Activated CD4-positive, alpha-beta memory T cell treated with anti-CD3 and anti-CD28 coated beads, Interleukin-2, amount 10 ng/mL, durations not matched to agents 7 days and 5 days (primary cell): ENCODE measurements at regions not wholly inside any gene's neighbourhood (a gene's known extent, or its start where the extent isn't known, plus 50 kb on each side); places are given as distances from the start of the nearest gene placed in this dataset.

Experiments
- CTCF ChIA-PET: fragments of 350-600 bp; sonication (Branson Sonifier 250); formaldehyde crosslinking; loops from one replicate; lab custom pipeline; 2021; ENCODE audit warnings: antibody characterized with exemption, inconsistent platforms; lab: Charles Lee
- POLR2A ChIA-PET: fragments of 350-600 bp; sonication (Branson Sonifier 250); formaldehyde crosslinking; loops from one replicate; lab custom pipeline; 2021; ENCODE audit warnings: antibody characterized with exemption; lab: Charles Lee
- DNase-seq: peaks from one replicate; pipeline ENCODE4 v3.0.0-alpha.2; 2020
- H3K27ac Mint-ChIP-seq: one replicate; pipeline ENCODE4 v1.8.0; 2021; ENCODE audit warnings: mild to moderate bottlenecking, mixed read lengths
- H3K27me3 Mint-ChIP-seq: one replicate; pipeline ENCODE4 v1.8.0; 2021; ENCODE audit warnings: mixed read lengths
- H3K36me3 Mint-ChIP-seq: one replicate; pipeline ENCODE4 v1.8.0; 2021; ENCODE audit warnings: low read depth, mixed read lengths
- H3K4me1 Mint-ChIP-seq: one replicate; pipeline ENCODE4 v1.8.0; 2021; ENCODE audit warnings: mixed read lengths
- H3K4me3 Mint-ChIP-seq: one replicate; pipeline ENCODE4 v1.8.0; 2021; ENCODE audit warnings: mild to moderate bottlenecking, mixed read lengths
- H3K9me3 Mint-ChIP-seq: one replicate; pipeline ENCODE4 v1.8.0; 2021; ENCODE audit warnings: mixed read lengths

- Mint-ChIP-seq H3K27me3 (no peaks in the 10 kb centered on the region), H3K4me1 (no peaks in the 10 kb centered on the region), H3K9me3 (peaks cover 2% of the 10 kb centered on the region), H3K27ac (no peak overlapping the region), H3K36me3 (no peaks in the 10 kb centered on the region), H3K4me3 (no peak overlapping the region)
- no peak for DNase-seq
- ChIA-PET CTCF (no interaction called here), POLR2A (no interaction called here)
Observed at GRCh38 chr9:79378107-79378506, 193.7 kb upstream of the TLE4 start.

- Mint-ChIP-seq H3K36me3 (no peaks in the 10 kb centered on the region), H3K27me3 (no peaks in the 10 kb centered on the region), H3K27ac (no peak overlapping the region), H3K4me1 (no peaks in the 10 kb centered on the region), H3K4me3 (no peak overlapping the region), H3K9me3 (peaks cover 2% of the 10 kb centered on the region)
- POLR2A ChIA-PET, result no interaction called here
- DNase-seq, result no peak
- CTCF ChIA-PET, result no interaction called here
Observed at GRCh38 chr9:79382044-79382443, 189.7 kb upstream of the TLE4 start.

GRCh38 chr9:79382458-79382857, 189.3 kb upstream of the TLE4 start:
- no peak overlapping the region for H3K27ac Mint-ChIP-seq
- H3K27me3 Mint-ChIP-seq, result no peaks in the 10 kb centered on the region
- H3K9me3 Mint-ChIP-seq, result peaks cover 2% of the 10 kb centered on the region
- CTCF ChIA-PET, result no interaction called here
- POLR2A ChIA-PET, result no interaction called here
- H3K36me3 Mint-ChIP-seq, result no peaks in the 10 kb centered on the region
- no peak for DNase-seq
- no peak overlapping the region for H3K4me3 Mint-ChIP-seq
- H3K4me1 Mint-ChIP-seq, result no peaks in the 10 kb centered on the region

- no peak for DNase-seq
- POLR2A ChIA-PET, result no interaction called here
- CTCF ChIA-PET, result no interaction called here
- H3K27me3 Mint-ChIP-seq, result no peaks in the 10 kb centered on the region
- H3K4me1 Mint-ChIP-seq, result no peaks in the 10 kb centered on the region
- peaks cover 2% of the 10 kb centered on the region for H3K9me3 Mint-ChIP-seq
- no peaks in the 10 kb centered on the region for H3K36me3 Mint-ChIP-seq
- H3K4me3 Mint-ChIP-seq, result no peak overlapping the region
- H3K27ac Mint-ChIP-seq, result no peak overlapping the region
Observed at GRCh38 chr9:79383096-79383495, 188.7 kb upstream of the TLE4 start.

- Mint-ChIP-seq H3K27me3 (no peaks in the 10 kb centered on the region), H3K9me3 (peaks cover 2% of the 10 kb centered on the region), H3K27ac (no peak overlapping the region), H3K4me1 (no peaks in the 10 kb centered on the region), H3K36me3 (no peaks in the 10 kb centered on the region), H3K4me3 (no peak overlapping the region)
- DNase-seq, result no peak
- POLR2A ChIA-PET, result no interaction called here
- CTCF ChIA-PET, result no interaction called here
Observed at GRCh38 chr9:79384091-79384490, 187.7 kb upstream of the TLE4 start.

GRCh38 chr9:79384501-79384900, 187.3 kb upstream of the TLE4 start:
- no peak overlapping the region for H3K4me3 Mint-ChIP-seq
- H3K27ac Mint-ChIP-seq, result no peak overlapping the region
- no peak for DNase-seq
- CTCF ChIA-PET, result no interaction called here
- H3K9me3 Mint-ChIP-seq, result peaks cover 2% of the 10 kb centered on the region
- H3K4me1 Mint-ChIP-seq, result no peaks in the 10 kb centered on the region
- no peaks in the 10 kb centered on the region for H3K36me3 Mint-ChIP-seq
- H3K27me3 Mint-ChIP-seq, result no peaks in the 10 kb centered on the region
- POLR2A ChIA-PET, result no interaction called here

GRCh38 chr9:79387101-79387835, 184.5 kb upstream of the TLE4 start:
- H3K4me3 Mint-ChIP-seq, result no peak overlapping the region
- no peaks in the 10 kb centered on the region for H3K4me1 Mint-ChIP-seq
- no peaks in the 10 kb centered on the region for H3K9me3 Mint-ChIP-seq
- POLR2A ChIA-PET, result no interaction called here
- H3K36me3 Mint-ChIP-seq, result no peaks in the 10 kb centered on the region
- H3K27me3 Mint-ChIP-seq, result no peaks in the 10 kb centered on the region
- no peak overlapping the region for H3K27ac Mint-ChIP-seq
- CTCF ChIA-PET, result no interaction called here
- DNase-seq, result no peak

- no peak overlapping the region for H3K4me3 Mint-ChIP-seq
- ChIA-PET POLR2A (no interaction called here), CTCF (no interaction called here)
- no peaks in the 10 kb centered on the region for H3K27me3 Mint-ChIP-seq
- no peak for DNase-seq
- H3K4me1 Mint-ChIP-seq, result no peaks in the 10 kb centered on the region
- H3K9me3 Mint-ChIP-seq, result no peaks in the 10 kb centered on the region
- H3K36me3 Mint-ChIP-seq, result no peaks in the 10 kb centered on the region
- no peak overlapping the region for H3K27ac Mint-ChIP-seq
Observed at GRCh38 chr9:79390077-79390698, 181.6 kb upstream of the TLE4 start.

- no peaks in the 10 kb centered on the region for H3K9me3 Mint-ChIP-seq
- ChIA-PET CTCF (no interaction called here), POLR2A (no interaction called here)
- no peak overlapping the region for H3K27ac Mint-ChIP-seq
- H3K36me3 Mint-ChIP-seq, result no peaks in the 10 kb centered on the region
- no peaks in the 10 kb centered on the region for H3K27me3 Mint-ChIP-seq
- H3K4me1 Mint-ChIP-seq, result no peaks in the 10 kb centered on the region
- H3K4me3 Mint-ChIP-seq, result no peak overlapping the region
- DNase-seq, result no peak
Observed at GRCh38 chr9:79390781-79391770, 180.7 kb upstream of the TLE4 start.

GRCh38 chr9:79395228-79395627, 176.5 kb upstream of the TLE4 start:
- no peak overlapping the region for H3K27ac Mint-ChIP-seq
- no peaks in the 10 kb centered on the region for H3K4me1 Mint-ChIP-seq
- H3K9me3 Mint-ChIP-seq, result no peaks in the 10 kb centered on the region
- ChIA-PET CTCF (no interaction called here), POLR2A (no interaction called here)
- no peak overlapping the region for H3K4me3 Mint-ChIP-seq
- DNase-seq, result no peak
- no peaks in the 10 kb centered on the region for H3K27me3 Mint-ChIP-seq
- H3K36me3 Mint-ChIP-seq, result no peaks in the 10 kb centered on the region

GRCh38 chr9:79395755-79396154, 176.0 kb upstream of the TLE4 start:
- Mint-ChIP-seq H3K4me1 (no peaks in the 10 kb centered on the region), H3K27ac (no peak overlapping the region), H3K36me3 (no peaks in the 10 kb centered on the region), H3K9me3 (no peaks in the 10 kb centered on the region), H3K27me3 (no peaks in the 10 kb centered on the region), H3K4me3 (no peak overlapping the region)
- ChIA-PET CTCF (no interaction called here), POLR2A (no interaction called here)
- no peak for DNase-seq

GRCh38 chr9:79396168-79396567, 175.6 kb upstream of the TLE4 start:
- ChIA-PET POLR2A (no interaction called here), CTCF (no interaction called here)
- Mint-ChIP-seq H3K4me3 (no peak overlapping the region), H3K9me3 (no peaks in the 10 kb centered on the region), H3K4me1 (no peaks in the 10 kb centered on the region), H3K27ac (no peak overlapping the region), H3K27me3 (no peaks in the 10 kb centered on the region), H3K36me3 (no peaks in the 10 kb centered on the region)
- DNase-seq, result no peak

- POLR2A ChIA-PET, result no interaction called here
- Mint-ChIP-seq H3K9me3 (no peaks in the 10 kb centered on the region), H3K27ac (no peak overlapping the region), H3K36me3 (no peaks in the 10 kb centered on the region), H3K4me1 (no peaks in the 10 kb centered on the region), H3K27me3 (no peaks in the 10 kb centered on the region), H3K4me3 (no peak overlapping the region)
- CTCF ChIA-PET, result no interaction called here
- no peak for DNase-seq
Observed at GRCh38 chr9:79403495-79403894, 168.3 kb upstream of the TLE4 start.
